MG63 (cell line): ENCODE measurements at regions not wholly inside any gene's neighbourhood (a gene's known extent, or its start where the extent isn't known, plus 50 kb on each side); places are given as distances from the start of the nearest gene placed in this dataset.
A peak's percentile ranks its signal among the peaks of the same experiment; 100 is the strongest.

Experiments
- DNase-seq: peaks from one replicate; pipeline ENCODE4 v3.0.0-alpha.2; 2020
- H3K27me3 ChIP-seq: fragments of 250-450 bp; sonication (Bioruptor Pico); 2 replicates; pipeline ENCODE4 v1.5.1; 2020; ENCODE audit warnings: mild to moderate bottlenecking, moderate library complexity
- H3K36me3 ChIP-seq: fragments of 250-450 bp; sonication (Bioruptor Pico); 2 replicates; pipeline ENCODE4 v1.5.1; 2020; ENCODE audit warnings: mild to moderate bottlenecking, moderate library complexity
- H3K4me3 ChIP-seq: fragments of 250-450 bp; sonication (Bioruptor Pico); 2 replicates; pipeline ENCODE4 v1.5.1; 2020; ENCODE audit warnings: mild to moderate bottlenecking, moderate library complexity
- H3K9me3 ChIP-seq: fragments of 250-450 bp; sonication (Bioruptor Pico); 2 replicates; pipeline ENCODE4 v1.5.1; 2020; ENCODE audit warnings: mild to moderate bottlenecking, moderate library complexity

GRCh38 chr1:58430421-58431275, 115.9 kb downstream of the OMA1 start:
- no peaks in the 10 kb centered on the region for H3K27me3 ChIP-seq
- H3K9me3 ChIP-seq, result no peaks in the 10 kb centered on the region
- no peak for DNase-seq
- no peaks in the 10 kb centered on the region for H3K36me3 ChIP-seq
- H3K4me3 ChIP-seq, result no peak overlapping the region

- no peak for DNase-seq
- Histone ChIP-seq H3K36me3 (no peaks in the 10 kb centered on the region), H3K27me3 (no peaks in the 10 kb centered on the region), H3K9me3 (no peaks in the 10 kb centered on the region), H3K4me3 (no peak overlapping the region)
Measured at GRCh38 chr1:58426918-58427317, 119.6 kb downstream of the OMA1 start.

GRCh38 chr1:58422436-58422835, 124.1 kb downstream of the OMA1 start:
- Histone ChIP-seq H3K4me3 (no peak overlapping the region), H3K27me3 (no peaks in the 10 kb centered on the region), H3K36me3 (no peaks in the 10 kb centered on the region), H3K9me3 (no peaks in the 10 kb centered on the region)
- no peak for DNase-seq

DNA sequence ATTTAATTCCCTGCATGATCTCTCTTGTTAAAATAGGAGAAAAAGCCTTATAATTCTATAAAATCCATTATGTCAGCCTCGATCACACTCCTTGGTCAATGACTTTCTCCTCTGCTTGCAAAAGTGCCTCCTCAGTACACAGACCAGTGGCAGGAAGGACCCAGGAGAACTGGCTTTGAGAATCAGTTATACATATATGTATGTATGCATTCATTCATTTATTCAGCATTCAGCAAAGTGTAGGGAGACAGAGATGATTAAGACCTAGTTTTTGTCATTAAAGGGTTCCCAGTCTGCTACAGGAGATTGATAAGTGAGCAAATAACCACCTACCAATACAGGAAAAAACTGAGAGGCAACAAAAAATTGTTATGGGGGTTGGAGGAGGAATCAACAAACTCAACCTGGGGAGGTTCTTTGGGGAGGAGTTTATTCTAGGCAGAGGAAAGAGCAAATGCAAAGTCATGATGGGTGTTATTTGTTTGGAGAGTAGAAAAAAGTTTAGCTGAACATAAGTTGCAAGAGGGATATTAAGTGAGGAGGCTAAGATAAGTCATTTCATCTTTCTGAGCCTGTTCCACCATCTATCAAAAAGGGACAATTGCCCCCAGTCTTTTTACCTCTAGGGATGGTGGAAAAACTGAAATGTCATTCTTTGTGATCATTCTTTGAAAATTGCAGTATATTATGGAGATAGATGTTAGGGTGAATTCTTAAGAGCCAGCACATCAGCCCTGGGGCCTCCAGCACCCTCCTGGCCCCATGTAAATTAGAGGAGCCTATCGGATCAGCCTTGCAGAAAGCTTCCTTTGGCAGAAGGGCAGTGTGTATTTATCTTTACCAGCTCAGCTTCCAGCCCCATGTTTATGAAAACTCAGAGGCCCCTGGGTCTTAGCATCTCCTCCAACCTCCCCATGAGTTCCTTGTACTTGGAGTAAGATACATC, 128.0 kb downstream of the OMA1 start:
- Histone ChIP-seq H3K9me3 (no peaks in the 10 kb centered on the region), H3K4me3 (no peak overlapping the region), H3K27me3 (no peaks in the 10 kb centered on the region), H3K36me3 (no peaks in the 10 kb centered on the region)
- no peak for DNase-seq

DNA sequence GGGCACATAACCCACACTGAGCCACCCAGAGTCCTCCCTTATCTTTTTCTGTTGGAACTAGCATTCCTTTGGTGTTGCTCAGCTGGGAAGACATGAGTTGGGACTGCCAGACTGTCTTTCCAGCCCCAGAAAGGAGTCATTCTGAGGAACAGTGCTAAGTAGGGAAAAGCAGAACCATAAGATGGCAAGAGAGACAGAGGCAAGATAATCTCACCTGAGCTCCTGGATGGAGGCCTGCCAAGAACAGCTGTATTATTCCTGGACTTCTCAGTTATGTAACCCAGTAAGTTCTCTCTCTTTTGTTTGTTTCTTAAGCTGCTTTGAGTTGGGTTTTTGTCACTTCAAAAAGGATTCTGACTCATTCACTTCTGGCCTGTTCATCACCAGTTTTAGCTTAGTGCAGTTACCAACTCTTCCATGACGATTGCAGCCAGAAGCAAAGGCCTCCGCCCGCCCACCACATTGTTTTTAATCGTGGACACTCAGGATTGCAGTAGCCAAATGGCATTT, 134.4 kb downstream of the OMA1 start:
- Histone ChIP-seq H3K36me3 (no peaks in the 10 kb centered on the region), H3K27me3 (no peaks in the 10 kb centered on the region), H3K4me3 (no peak overlapping the region), H3K9me3 (no peaks in the 10 kb centered on the region)
- DNase-seq, result peak; percentile 38

DNA sequence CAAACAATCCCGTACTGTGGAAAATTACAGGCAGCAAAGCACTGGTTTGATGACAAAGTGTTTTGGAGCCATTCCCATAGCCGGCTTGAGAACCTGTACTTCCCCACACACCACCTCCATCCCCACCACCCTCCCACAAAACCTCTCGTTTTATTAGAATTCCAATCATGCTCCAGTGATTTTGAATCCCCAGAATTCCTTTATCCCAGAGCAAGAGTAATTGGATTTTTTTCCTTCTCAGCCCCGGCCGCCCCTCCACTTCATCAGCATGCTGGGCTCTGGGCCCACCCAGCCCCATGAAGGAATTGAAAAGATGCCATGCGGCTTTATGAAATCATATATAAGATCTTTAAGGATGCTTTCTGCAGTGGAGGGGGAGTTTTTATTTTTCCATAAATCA, 136.6 kb downstream of the OMA1 start:
- Histone ChIP-seq H3K4me3 (no peak overlapping the region), H3K36me3 (no peaks in the 10 kb centered on the region), H3K27me3 (no peaks in the 10 kb centered on the region), H3K9me3 (no peaks in the 10 kb centered on the region)
- DNase-seq, result peak; percentile 48

GRCh38 chr1:58409336-58409735, 137.2 kb downstream of the OMA1 start:
- no peaks in the 10 kb centered on the region for H3K9me3 ChIP-seq
- no peaks in the 10 kb centered on the region for H3K27me3 ChIP-seq
- H3K4me3 ChIP-seq, result no peak overlapping the region
- no peak for DNase-seq
- H3K36me3 ChIP-seq, result no peaks in the 10 kb centered on the region

GRCh38 chr1:58406301-58407071, 140.0 kb downstream of the OMA1 start:
- Histone ChIP-seq H3K27me3 (no peaks in the 10 kb centered on the region), H3K36me3 (no peaks in the 10 kb centered on the region), H3K4me3 (no peak overlapping the region), H3K9me3 (no peaks in the 10 kb centered on the region)
- no peak for DNase-seq

- H3K27me3 ChIP-seq, result no peaks in the 10 kb centered on the region
- no peaks in the 10 kb centered on the region for H3K36me3 ChIP-seq
- no peak for DNase-seq
- H3K4me3 ChIP-seq, result no peak overlapping the region
- H3K9me3 ChIP-seq, result no peaks in the 10 kb centered on the region
Measured at GRCh38 chr1:58405660-58406059, 140.9 kb downstream of the OMA1 start.

DNA sequence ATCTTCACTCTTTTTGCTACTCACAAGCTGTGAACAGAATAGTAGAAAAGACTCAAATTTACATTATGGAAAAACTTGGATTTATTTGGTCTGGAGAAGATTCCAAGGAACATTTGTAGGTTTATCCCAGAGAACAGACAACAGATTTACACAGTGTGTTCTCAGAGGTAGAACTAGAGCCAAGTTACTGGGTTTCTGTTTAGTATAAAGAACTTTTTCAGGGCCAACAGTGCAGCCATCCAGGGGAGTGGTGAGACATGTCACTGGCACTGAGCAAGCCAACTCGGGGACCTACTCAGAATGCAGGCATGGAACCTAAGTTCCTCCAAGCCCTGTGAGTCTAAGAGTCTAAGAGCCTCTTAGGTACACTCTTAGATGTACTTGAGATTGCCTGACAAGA, 142.6 kb downstream of the OMA1 start:
- Histone ChIP-seq H3K4me3 (no peak overlapping the region), H3K9me3 (no peaks in the 10 kb centered on the region), H3K27me3 (no peaks in the 10 kb centered on the region), H3K36me3 (no peaks in the 10 kb centered on the region)
- no peak for DNase-seq

DNA sequence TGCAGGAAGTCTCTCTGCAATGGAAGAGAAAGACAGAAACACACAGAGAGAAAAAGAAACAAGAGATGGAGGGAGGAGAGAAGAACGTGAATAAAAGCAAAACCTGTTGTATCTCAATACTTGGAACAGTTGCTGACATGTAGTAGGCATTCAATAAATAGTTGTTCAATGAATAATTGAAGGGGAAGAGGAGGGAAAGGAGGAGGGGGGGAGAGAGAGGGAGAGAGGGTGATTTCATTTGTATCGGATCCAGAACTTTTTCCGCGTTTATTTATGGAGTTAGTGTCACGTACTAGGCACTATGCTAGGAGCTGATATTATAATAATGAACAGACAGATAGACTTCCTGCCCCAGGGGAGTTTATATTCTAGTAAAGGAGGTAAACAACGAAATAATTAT, 144.1 kb downstream of the OMA1 start:
- Histone ChIP-seq H3K27me3 (no peaks in the 10 kb centered on the region), H3K4me3 (peak overlapping the region; percentile 28), H3K9me3 (no peaks in the 10 kb centered on the region), H3K36me3 (no peaks in the 10 kb centered on the region)
- peak; percentile 8 for DNase-seq

- Histone ChIP-seq H3K27me3 (no peaks in the 10 kb centered on the region), H3K4me3 (peak overlapping the region; percentile 28), H3K9me3 (no peaks in the 10 kb centered on the region), H3K36me3 (no peaks in the 10 kb centered on the region)
- peak; percentile 66 for DNase-seq
Measured at GRCh38 chr1:58401991-58402390, 144.5 kb downstream of the OMA1 start.

GRCh38 chr1:58399176-58399575, 147.3 kb downstream of the OMA1 start:
- no peak for DNase-seq
- H3K4me3 ChIP-seq, result no peak overlapping the region
- H3K36me3 ChIP-seq, result no peaks in the 10 kb centered on the region
- no peaks in the 10 kb centered on the region for H3K9me3 ChIP-seq
- no peaks in the 10 kb centered on the region for H3K27me3 ChIP-seq

- no peaks in the 10 kb centered on the region for H3K36me3 ChIP-seq
- DNase-seq, result no peak
Measured at GRCh38 chr1:58398714-58399113, 147.8 kb downstream of the OMA1 start.

DNA sequence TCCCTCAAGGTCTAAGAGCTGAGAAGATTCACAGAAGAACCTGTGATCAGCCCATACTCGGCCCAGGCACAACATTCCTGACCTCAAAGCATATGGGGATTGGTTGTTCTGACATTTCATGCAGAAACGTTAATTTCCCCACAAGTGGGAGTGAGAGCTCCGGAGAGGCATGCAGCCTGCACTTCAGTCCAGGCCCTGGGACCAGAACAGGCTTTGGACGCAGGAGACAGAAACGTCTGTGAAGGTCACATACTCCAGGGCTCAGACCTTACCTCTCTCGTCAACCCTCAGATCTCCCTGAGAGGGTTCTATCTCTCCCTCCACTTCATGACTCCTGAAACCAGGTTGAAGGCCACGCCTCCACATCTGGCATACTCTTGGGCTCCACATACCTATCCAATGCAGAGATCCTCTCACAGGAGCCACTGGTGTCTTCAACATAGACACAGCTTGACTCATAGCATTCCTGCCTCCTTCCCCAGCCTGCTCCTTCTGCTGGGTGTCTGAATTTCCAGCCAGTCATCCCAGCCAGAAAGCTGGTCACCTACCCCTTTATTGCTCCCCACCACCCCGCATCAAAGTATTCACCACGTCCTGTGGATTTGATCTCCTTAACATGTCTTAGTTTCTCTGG, 149.2 kb downstream of the OMA1 start:
- Histone ChIP-seq H3K36me3 (no peaks in the 10 kb centered on the region), H3K9me3 (no peaks in the 10 kb centered on the region), H3K27me3 (no peaks in the 10 kb centered on the region), H3K4me3 (no peak overlapping the region)
- peak; percentile 75 for DNase-seq

More at GRCh38 chr1:58398714-58399113, 147.8 kb downstream of the OMA1 start:
- no peaks in the 10 kb centered on the region for H3K27me3 ChIP-seq
- H3K9me3 ChIP-seq, result no peaks in the 10 kb centered on the region
- no peak overlapping the region for H3K4me3 ChIP-seq

DNA sequence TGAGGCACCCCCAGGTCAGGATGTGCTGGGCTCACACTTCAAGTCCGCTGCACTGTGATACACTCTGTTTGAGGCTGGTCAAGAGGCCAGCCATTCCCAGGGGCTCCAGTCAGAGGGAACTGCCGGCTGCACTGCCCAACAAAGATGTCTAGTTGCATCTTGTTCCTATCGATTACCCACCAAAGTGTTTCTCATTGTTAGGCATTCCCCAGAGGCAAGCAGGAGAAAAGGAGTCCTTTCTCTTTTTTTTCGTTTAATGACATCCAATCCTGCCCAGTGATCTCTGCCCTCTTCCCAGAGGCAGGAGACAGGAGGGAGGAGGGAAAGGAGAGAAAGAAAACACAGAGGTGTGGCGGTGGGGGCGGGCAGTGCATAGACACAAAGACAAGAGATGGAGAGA, 150.4 kb downstream of the OMA1 start:
- Histone ChIP-seq H3K4me3 (no peak overlapping the region), H3K36me3 (no peaks in the 10 kb centered on the region)
- no peak for DNase-seq

More for the DNA sequence above, 150.4 kb downstream of the OMA1 start:
- no peaks in the 10 kb centered on the region for H3K9me3 ChIP-seq
- no peaks in the 10 kb centered on the region for H3K27me3 ChIP-seq
